Activated T-helper 1 cell treated with anti-CD3 and anti-CD28 coated beads, Interleukin-12 subunit alpha, Interleukin-12 subunit beta, Interleukin-2, Interleukin-4 antibody, amounts not matched to agents 30 ng/mL and 10 ng/mL and 1 ng/mL, durations not matched to agents 14 hours and 24 hours and 36 hours (primary cell): ENCODE measurements at regions not wholly inside any gene's neighbourhood (a gene's known extent, or its start where the extent isn't known, plus 50 kb on each side); places are given as distances from the start of the nearest gene placed in this dataset.
"Not testable (repeated sequence)": the region's sequence is repeated elsewhere in the genome, so short reads cannot be mapped to it uniquely, and the experiment has no call there.

ENCODE experiments used
- DNase-seq: peaks from one replicate; pipeline ENCODE4 v3.0.0; 2021; ENCODE audit warnings: low spot score
- H3K27ac Mint-ChIP-seq: one replicate; pipeline ENCODE4 v1.8.0; 2021; ENCODE audit warnings: mild to moderate bottlenecking, mixed read lengths
- H3K27me3 Mint-ChIP-seq: one replicate; pipeline ENCODE4 v1.8.0; 2022; ENCODE audit warnings: mild to moderate bottlenecking, moderate library complexity, mixed read lengths; ENCODE audit not compliant: insufficient read depth
- H3K36me3 Mint-ChIP-seq: one replicate; pipeline ENCODE4 v1.8.0; 2021; ENCODE audit warnings: low read depth, mixed read lengths
- H3K4me1 Mint-ChIP-seq: one replicate; pipeline ENCODE4 v1.8.0; 2021; ENCODE audit warnings: low read depth, mixed read lengths
- H3K4me3 Mint-ChIP-seq: one replicate; pipeline ENCODE4 v1.8.0; 2021; ENCODE audit warnings: mild to moderate bottlenecking, moderate library complexity, mixed read lengths
- H3K9me3 Mint-ChIP-seq: one replicate; pipeline ENCODE4 v1.8.0; 2021; ENCODE audit warnings: mixed read lengths
- intact Hi-C: fragments of 100-400 bp; cut with micrococcal nuclease; formaldehyde crosslinking; loops from one replicate; pipeline ENCODE4 v1.15.1; 2024

GRCh38 chr5:4571248-4571948, 568.7 kb upstream of the ADAMTS16 start:
- no peaks in the 10 kb centered on the region for H3K36me3 Mint-ChIP-seq
- intact Hi-C loops: no loop called here
- H3K9me3 Mint-ChIP-seq: peaks cover 17% of the 10 kb centered on the region
- H3K4me3 Mint-ChIP-seq: no peak overlapping the region
- no peak for DNase-seq
- H3K27me3 Mint-ChIP-seq: no peaks in the 10 kb centered on the region
- no peak overlapping the region for H3K27ac Mint-ChIP-seq
- H3K4me1 Mint-ChIP-seq: no peaks in the 10 kb centered on the region

DNA sequence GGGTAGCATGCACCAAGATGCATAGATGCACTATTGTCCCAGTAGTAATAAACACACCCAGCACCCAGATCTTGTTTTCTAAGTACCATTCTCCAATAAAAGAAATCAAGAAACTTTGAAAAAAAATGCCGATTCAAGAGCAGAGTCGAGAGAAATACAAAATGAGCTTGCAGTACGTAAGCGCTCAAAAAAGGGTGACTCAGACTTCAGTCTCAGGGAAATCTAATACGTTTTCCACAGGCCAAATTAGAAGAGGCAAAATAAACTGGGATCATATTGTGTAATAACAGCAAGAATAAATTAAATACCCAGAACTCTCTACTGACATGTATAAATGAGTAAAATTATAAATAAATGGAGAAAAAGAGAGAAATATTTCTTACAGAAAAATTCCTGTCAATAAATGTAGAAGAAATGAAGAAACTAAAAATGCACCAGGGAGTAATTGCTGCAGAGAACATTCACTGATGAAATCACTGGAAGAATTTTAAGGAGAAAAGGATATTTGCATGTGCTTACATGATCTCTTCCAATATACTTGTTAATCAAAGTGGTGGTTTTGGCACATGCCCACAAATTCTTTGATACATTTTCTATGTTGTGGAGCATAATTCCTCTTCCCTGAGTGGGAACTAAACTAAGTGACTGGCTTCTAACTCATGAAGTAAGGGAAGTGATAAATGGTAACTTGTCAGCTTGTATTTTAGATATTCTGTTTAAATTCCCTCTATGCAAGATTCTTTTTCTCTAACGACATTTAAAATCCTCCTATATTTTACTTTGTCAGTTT, 567.6 kb upstream of the ADAMTS16 start:
- Mint-ChIP-seq H3K36me3 (no peaks in the 10 kb centered on the region), H3K9me3 (peaks cover 17% of the 10 kb centered on the region), H3K27ac (no peak overlapping the region), H3K4me1 (no peaks in the 10 kb centered on the region), H3K27me3 (no peaks in the 10 kb centered on the region), H3K4me3 (no peak overlapping the region)
- DNase-seq: no peak
- intact Hi-C loops: no loop called here

DNA sequence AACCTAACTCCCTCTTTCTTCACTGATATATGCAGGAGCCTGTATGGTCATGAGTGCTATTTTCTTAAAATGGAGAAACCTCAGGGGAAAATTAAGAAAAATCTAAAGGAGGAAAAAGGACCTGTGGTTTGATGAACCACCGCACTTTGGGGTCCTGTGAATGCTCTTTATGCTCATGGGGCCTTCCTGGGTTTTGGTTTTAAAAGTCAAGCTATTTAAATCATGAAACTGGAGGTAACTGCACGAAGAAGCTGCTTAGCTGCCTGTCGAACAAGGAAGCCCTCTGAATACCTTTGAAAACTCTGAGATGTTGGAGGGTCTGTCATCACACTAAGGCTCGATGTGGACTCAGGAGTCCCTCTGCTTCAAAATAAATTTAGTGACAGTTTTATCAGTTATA, 564.5 kb upstream of the ADAMTS16 start:
- Mint-ChIP-seq H3K4me3 (no peak overlapping the region), H3K4me1 (no peaks in the 10 kb centered on the region), H3K36me3 (no peaks in the 10 kb centered on the region), H3K27ac (no peak overlapping the region), H3K27me3 (no peaks in the 10 kb centered on the region), H3K9me3 (peaks cover 26% of the 10 kb centered on the region)
- intact Hi-C loops: no loop called here
- DNase-seq: no peak

- DNase-seq: no peak
- Mint-ChIP-seq H3K4me3 (no peak overlapping the region), H3K27ac (no peak overlapping the region), H3K36me3 (no peaks in the 10 kb centered on the region), H3K27me3 (no peaks in the 10 kb centered on the region), H3K4me1 (no peaks in the 10 kb centered on the region), H3K9me3 (peaks cover 28% of the 10 kb centered on the region)
- intact Hi-C loops: no loop called here
These were observed 563.9 kb upstream of the ADAMTS16 start for GRCh38 chr5:4576161-4576748.

- intact Hi-C loops: no loop called here
- peaks cover 34% of the 10 kb centered on the region for H3K9me3 Mint-ChIP-seq
- H3K4me1 Mint-ChIP-seq: no peaks in the 10 kb centered on the region
- no peaks in the 10 kb centered on the region for H3K27me3 Mint-ChIP-seq
- H3K27ac Mint-ChIP-seq: no peak overlapping the region
- H3K36me3 Mint-ChIP-seq: no peaks in the 10 kb centered on the region
- H3K4me3 Mint-ChIP-seq: no peak overlapping the region
- no peak for DNase-seq
These were observed 563.2 kb upstream of the ADAMTS16 start for GRCh38 chr5:4576908-4577307.

GRCh38 chr5:4579679-4580078, 560.5 kb upstream of the ADAMTS16 start:
- Mint-ChIP-seq H3K9me3 (peaks cover 30% of the 10 kb centered on the region), H3K4me1 (no peaks in the 10 kb centered on the region), H3K36me3 (no peaks in the 10 kb centered on the region), H3K27me3 (no peaks in the 10 kb centered on the region), H3K4me3 (no peak overlapping the region), H3K27ac (no peak overlapping the region)
- intact Hi-C loops: no loop called here
- DNase-seq: no peak

DNA sequence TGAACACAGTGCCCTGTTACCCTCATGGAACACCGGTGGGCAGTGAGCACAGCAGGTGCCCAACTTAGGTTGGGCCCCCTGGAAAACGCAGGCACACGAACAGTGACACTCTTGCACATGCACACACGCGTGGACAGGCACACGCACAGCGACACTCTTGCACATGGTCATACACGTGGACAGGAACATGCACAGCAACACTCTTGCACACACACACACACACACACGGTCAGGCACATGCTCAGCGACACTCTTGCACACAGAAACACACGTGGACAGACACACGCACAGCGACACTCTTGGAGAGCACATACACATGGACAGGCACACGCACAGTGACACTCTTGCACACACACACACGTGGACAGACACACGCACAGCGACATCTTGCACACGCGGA, 559.4 kb upstream of the ADAMTS16 start:
- no peak overlapping the region for H3K4me3 Mint-ChIP-seq
- H3K27me3 Mint-ChIP-seq: no peaks in the 10 kb centered on the region
- H3K36me3 Mint-ChIP-seq: no peaks in the 10 kb centered on the region
- no peak overlapping the region for H3K27ac Mint-ChIP-seq
- no peak for DNase-seq
- intact Hi-C loops: no loop called here
- peaks cover 33% of the 10 kb centered on the region for H3K9me3 Mint-ChIP-seq
- no peaks in the 10 kb centered on the region for H3K4me1 Mint-ChIP-seq

DNA sequence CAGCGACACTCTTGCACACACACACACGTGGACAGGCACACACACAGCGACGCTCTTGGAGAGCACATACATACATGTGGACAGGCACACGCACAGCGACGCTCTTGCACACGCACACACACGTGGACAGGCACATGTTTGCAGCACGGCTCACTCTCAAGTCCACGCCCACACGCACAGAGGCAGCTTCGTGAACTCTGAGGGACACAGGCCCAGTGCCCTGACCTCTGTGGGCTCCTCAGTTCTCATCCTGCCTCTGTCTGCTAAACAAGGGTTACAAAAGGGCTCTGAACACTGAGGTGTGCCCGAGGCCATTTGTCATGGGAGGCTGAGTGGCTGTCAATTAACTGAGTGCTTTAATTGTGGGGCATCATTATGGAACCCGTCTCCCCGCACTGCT, 558.8 kb upstream of the ADAMTS16 start:
- H3K27ac Mint-ChIP-seq: no peak overlapping the region
- H3K4me1 Mint-ChIP-seq: no peaks in the 10 kb centered on the region
- DNase-seq: no peak
- no peaks in the 10 kb centered on the region for H3K36me3 Mint-ChIP-seq
- H3K27me3 Mint-ChIP-seq: no peaks in the 10 kb centered on the region
- H3K4me3 Mint-ChIP-seq: no peak overlapping the region
- peaks cover 37% of the 10 kb centered on the region for H3K9me3 Mint-ChIP-seq
- intact Hi-C loops: no loop called here

- no peak overlapping the region for H3K4me3 Mint-ChIP-seq
- H3K36me3 Mint-ChIP-seq: no peaks in the 10 kb centered on the region
- peaks cover 37% of the 10 kb centered on the region for H3K9me3 Mint-ChIP-seq
- intact Hi-C loops: no loop called here
- H3K27me3 Mint-ChIP-seq: no peaks in the 10 kb centered on the region
- DNase-seq: no peak
- H3K27ac Mint-ChIP-seq: no peak overlapping the region
- no peaks in the 10 kb centered on the region for H3K4me1 Mint-ChIP-seq
These were observed 555.1 kb upstream of the ADAMTS16 start for GRCh38 chr5:4584982-4585381.

DNA sequence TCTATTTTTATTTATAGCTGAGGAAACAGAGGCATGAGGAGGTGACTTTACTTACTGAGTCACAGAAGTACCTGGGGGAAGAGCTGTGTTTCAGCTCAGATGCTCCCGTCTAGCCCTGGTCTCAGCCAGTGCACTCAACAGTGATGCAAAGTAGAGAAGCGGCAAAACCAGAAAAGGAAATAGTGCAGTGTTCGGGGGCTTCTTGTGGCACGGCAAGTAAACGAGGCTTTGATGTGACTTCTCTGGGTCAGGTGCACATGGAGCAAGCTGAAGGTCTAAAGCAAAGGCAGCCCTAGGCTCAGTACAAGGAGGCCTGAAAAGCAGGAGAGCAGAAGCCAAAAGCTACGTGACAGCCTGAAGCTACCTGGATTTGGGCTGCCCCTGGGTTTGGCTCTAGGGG, 526.7 kb upstream of the ADAMTS16 start:
- no peaks in the 10 kb centered on the region for H3K27me3 Mint-ChIP-seq
- DNase-seq: no peak
- no peak overlapping the region for H3K4me3 Mint-ChIP-seq
- intact Hi-C loops: no loop called here
- no peak overlapping the region for H3K27ac Mint-ChIP-seq
- H3K36me3 Mint-ChIP-seq: no peaks in the 10 kb centered on the region
- H3K9me3 Mint-ChIP-seq: peaks cover 32% of the 10 kb centered on the region
- H3K4me1 Mint-ChIP-seq: no peaks in the 10 kb centered on the region

DNA sequence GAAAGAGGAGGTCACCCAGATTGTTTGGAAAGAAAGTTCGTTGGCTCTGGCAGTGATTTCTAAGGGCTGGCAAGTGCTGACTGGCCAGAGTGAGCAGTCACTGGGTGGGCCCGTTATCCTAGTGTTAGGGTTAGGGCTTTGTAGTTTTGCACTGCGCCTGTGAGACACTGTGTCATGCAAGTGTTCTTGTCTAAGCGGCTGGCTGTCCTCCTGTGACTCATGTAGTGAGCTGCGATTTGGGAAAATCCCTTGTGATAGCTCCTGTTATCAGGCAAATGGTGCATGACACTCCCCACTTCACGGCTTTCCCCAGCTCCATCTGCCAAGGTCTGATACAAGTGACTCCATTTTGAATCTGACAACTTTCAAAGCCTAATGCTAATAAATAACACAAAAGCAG, 526.0 kb upstream of the ADAMTS16 start:
- Mint-ChIP-seq H3K27ac (no peak overlapping the region), H3K9me3 (peaks cover 27% of the 10 kb centered on the region), H3K4me1 (no peaks in the 10 kb centered on the region), H3K27me3 (no peaks in the 10 kb centered on the region), H3K36me3 (no peaks in the 10 kb centered on the region), H3K4me3 (no peak overlapping the region)
- DNase-seq: no peak
- intact Hi-C loops: no loop called here

- DNase-seq, H3K36me3 Mint-ChIP-seq, H3K27me3 Mint-ChIP-seq, H3K4me1 Mint-ChIP-seq, H3K4me3 Mint-ChIP-seq, intact Hi-C loops, H3K27ac Mint-ChIP-seq: not testable (repeated sequence)
- H3K9me3 Mint-ChIP-seq: peaks cover 21% of the 10 kb centered on the region
These were observed 524.8 kb upstream of the ADAMTS16 start for GRCh38 chr5:4615369-4615768.

GRCh38 chr5:4625206-4625896, 514.8 kb upstream of the ADAMTS16 start:
- Mint-ChIP-seq H3K4me3 (no peak overlapping the region), H3K4me1 (no peaks in the 10 kb centered on the region), H3K27ac (no peak overlapping the region), H3K9me3 (peaks cover 19% of the 10 kb centered on the region), H3K36me3 (no peaks in the 10 kb centered on the region), H3K27me3 (no peaks in the 10 kb centered on the region)
- DNase-seq: no peak
- intact Hi-C loops: no loop called here
